ENCODE measurements at regions not wholly inside any gene's neighbourhood (a gene's known extent, or its start where the extent isn't known, plus 50 kb on each side); places are given as distances from the start of the nearest gene placed in this dataset.

- TF ChIP-seq CTCF (IDR thresholded peaks at IDR 0.05) (no peak), EP300 (IDR thresholded peaks at IDR 0.05) (no peak), POLR2A (IDR thresholded peaks at IDR 0.05) (no peak)
Measured at GRCh38 chr5:57666582-57666981, 184.0 kb upstream of the ACTBL2 start.

Measured in stomach (tissue), 4 donors.